ENCODE measurements at regions not wholly inside any gene's neighbourhood (a gene's known extent, or its start where the extent isn't known, plus 50 kb on each side); places are given as distances from the start of the nearest gene placed in this dataset.
A peak's percentile ranks its signal among the peaks of the same experiment; 100 is the strongest.

- no peak for DNase-seq
Observed at GRCh38 chr3:8204853-8205650, 296.6 kb upstream of the LMCD1 start.

- DNase-seq = no peak
Observed at GRCh38 chr3:8205881-8206280, 295.7 kb upstream of the LMCD1 start.

DNA sequence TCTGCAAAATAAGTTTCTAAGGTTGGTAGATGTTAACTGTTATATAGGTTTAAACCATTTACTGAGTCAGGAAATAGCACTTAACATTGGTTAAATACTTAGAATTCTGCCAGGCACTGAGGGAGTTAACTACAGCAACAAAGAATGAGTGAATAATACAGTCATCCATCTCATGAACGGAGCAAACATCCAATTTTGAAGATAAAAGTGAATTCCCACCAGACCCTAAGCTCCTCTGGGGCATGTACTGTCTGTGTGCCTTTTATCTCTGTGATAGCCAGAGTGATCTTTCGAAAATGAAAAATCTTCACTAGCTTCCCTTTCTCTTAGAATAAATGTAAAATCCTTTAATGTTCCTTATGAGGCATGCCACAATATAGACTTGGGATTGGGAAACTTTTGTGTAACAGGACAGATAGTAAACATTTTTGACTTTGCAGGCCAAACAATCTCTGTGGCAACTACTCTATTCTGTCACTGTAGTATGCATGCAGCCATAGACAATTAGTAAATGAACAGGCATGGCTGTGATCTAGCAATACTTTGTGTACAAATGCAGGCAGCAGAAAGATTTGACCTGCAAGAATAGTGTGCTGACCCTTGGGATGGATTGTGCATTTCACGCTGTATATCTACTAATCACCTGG, 294.5 kb upstream of the LMCD1 start:
- DNase-seq = no peak

DNA sequence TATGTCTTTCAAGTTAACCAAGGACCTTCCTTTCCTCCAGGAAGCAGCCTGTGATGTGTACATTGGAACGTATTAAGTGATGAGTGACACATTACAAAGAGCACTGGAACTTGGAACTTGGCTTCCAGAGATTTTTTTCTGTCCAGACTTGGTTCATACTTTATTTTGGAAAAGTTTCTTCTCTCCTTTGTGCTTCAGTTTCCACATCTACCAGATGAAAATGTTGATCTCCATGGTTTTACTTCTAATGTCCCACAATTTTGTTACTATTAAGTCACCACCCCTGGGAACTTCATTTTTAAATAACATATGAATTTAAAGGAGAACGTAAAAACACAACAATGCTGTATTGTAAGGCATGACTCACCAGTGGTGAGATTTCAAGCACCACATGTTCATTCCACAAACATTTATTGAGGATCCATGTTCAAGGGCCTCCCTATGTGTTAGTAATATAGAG, 290.7 kb upstream of the LMCD1 start:
- DNase-seq = no peak

DNA sequence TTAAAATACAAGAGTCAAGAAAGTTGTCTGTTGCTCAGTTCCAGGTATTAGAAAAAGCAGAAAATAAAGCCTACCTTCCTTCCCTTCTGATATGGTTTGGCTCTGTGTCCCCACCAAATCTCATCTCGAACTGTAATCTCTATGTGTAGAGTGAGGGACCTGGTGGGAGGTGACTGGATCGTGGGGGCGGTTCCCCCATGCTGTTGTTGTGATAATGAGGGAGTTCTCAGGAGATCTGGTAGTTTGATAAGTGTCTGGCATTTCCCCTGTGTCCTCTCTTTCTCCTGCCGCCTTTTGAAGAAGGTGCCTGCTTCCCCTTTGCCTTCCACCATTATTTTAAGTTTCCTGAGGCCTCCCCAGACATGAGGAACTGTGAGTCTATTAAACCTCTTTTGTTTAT, 288.8 kb upstream of the LMCD1 start:
- DNase-seq = no peak

DNA sequence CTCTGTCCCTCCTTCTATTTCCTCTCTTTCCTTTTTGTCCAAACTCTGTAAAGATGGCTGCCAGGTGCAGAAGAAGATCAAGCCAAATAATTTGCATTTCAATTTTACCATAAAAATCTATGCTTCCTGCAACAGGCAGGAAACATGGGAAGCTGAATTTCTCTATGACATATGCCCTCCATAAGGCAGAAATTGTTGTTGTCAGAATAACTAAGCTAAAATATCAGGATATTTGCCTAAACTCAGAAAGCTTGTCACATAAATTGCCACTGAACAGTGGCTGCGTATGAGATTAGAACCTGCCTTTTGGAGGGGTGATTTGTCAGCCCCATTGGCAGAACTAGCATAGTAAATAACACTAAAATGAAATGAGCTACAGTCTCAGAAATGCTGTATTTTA, 288.3 kb upstream of the LMCD1 start:
- DNase-seq = no peak

- no peak for DNase-seq
Observed at GRCh38 chr3:8215821-8216220, 285.8 kb upstream of the LMCD1 start.

GRCh38 chr3:8218353-8218940, 283.2 kb upstream of the LMCD1 start:
- no peak for DNase-seq

- no peak for DNase-seq
Observed at GRCh38 chr3:8220291-8220690, 281.3 kb upstream of the LMCD1 start.

DNA sequence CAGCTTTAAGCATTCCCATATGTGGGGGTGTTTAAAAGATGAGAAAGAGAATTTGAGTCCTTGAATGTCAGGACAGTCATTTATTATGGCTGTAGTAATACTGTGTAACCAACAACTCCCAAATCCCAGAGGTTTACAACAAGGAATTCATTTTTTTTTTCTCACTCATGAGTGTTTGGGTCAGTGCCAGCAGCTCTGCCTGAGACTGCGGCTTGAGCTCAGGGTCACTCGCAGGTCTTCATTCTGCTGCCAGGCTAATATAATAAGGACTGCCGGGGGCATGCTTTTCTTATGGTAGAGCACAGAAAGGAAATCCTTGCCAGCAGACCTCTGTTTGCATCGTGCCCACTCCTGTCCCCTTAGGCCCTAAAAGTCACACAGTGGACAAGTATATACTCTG, 277.9 kb upstream of the LMCD1 start:
- no peak for DNase-seq

GRCh38 chr3:8224941-8225340, 276.7 kb upstream of the LMCD1 start:
- no peak for DNase-seq

DNA sequence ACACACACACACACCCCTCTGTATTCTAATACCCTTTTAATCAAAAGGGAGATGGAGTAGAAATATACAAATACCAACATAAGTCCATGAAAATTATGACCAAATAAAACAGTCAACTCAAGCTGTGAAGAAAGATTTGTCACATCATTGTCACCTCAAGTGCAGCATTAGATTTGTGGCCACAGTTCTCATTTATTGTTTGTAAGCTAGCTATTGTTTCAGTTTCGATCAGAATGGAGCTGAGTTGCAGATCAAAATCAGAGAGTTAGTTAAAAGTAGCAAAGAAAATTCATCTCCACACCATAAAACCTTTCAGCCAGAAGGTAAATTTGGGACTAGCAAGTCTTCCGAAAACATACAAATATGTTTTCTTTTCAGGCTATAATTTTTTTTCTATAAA, 267.7 kb upstream of the LMCD1 start:
- no peak for DNase-seq

- DNase-seq = no peak
Observed at GRCh38 chr3:8236264-8236663, 265.4 kb upstream of the LMCD1 start.

DNA sequence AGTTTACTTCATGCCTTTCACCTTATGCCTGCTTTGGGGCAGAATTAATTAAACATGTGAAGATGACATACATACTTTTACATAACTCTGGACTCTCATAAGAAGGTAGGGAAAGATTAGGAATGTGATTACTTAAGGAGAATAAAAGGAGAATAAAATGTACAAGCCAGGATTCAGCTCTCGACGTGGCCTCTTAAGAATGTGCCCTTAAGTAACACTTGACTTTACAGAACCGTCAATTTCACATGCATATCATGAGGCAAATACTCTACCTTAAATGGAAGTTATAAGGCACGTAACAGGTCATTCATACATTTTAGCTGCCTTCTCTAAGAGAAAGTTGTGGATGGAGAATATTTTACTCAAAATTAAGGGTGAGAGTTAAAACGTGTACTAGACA, 263.7 kb upstream of the LMCD1 start:
- DNase-seq = no peak

- DNase-seq = no peak
Observed at GRCh38 chr3:8238432-8238831, 263.2 kb upstream of the LMCD1 start.

- DNase-seq = no peak
Observed at GRCh38 chr3:8239095-8239494, 262.5 kb upstream of the LMCD1 start.

DNA sequence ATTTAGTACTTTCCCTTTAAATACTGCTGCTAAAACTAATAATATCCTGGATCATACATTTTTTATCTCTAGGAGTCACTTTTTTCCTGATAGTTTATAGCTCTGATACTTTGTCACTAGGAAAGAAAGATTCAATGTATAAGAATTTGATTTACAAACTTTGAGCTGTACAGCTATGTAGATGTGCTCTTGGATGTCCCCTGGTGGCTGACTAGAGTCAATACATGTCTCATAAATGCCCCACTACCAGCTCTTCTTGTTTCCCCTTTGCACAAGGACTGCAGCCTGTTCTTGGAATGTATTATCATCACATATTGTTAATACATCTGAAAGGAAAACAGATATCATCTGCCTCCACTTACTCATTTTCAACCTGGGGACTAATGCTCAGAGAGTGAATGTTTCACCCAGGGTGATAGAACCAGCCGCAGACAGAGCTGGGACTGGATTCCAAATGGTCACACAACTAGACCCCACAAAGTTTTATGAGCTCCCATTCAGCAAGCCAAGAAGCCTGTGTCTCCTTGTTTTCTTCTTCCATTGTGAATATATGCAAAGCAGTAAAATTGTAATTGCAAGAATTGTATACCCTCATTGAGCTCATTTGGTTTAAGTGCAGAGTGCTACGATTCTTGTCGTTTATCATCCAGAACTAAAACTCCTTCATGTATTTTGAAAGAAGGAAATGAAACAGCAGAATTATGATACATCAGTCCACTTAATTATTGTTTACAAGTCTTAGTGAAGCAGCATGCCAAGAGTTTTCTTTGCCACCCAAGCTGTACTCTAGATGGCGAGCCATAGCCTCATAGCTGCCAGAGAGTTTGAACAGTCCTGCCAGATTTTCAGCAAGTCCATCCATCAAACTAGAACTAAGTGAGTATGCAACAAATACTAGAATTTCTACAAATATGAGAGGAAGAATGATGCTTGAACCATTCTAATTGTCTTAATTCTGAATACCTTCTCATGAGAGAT, 261.6 kb upstream of the LMCD1 start:
- peak in 3 of 6 experiments; percentile 2 to 14 (median 5) for DNase-seq

DNA sequence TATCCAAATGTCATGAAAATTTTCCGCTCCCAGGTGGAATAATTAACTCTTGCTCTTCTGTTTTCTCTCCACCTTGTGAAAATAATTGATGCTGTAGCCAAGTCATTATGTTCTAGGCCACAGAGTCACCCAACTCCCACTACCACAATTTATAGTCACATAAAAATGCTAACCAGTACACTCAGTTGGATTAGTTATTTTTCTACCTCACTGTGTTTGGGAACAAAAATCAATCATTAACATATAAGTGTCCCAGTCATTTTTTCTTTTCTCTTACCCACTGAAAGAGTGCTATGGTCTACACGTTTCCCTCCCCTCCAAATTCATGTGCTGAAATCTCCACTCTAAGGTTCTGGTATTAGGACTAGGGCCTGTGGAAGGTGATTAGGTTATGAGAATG, 255.6 kb upstream of the LMCD1 start:
- no peak for DNase-seq

GRCh38 chr3:8253201-8253600, 248.4 kb upstream of the LMCD1 start:
- no peak for DNase-seq

- no peak for DNase-seq
Observed at GRCh38 chr3:8254489-8254888, 247.1 kb upstream of the LMCD1 start.

DNA sequence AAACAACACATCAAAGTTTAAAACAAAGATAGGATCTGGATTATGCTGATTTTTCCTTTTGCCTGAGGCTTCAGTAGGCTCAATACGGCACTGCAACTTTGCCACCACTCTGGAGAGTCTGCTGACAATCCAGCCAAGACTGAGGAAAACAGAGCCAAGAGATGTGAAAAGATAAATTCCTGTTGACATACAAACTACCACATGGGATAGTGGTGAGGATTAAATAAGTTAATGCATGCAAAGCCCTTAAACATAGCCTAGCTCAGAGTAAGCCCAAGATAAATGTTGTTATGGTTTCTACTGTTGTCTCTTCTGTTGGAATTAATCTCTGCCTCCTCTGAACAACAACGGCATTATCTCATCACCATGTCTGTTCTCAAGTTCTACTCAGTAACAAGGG, 245.9 kb upstream of the LMCD1 start:
- DNase-seq = no peak

- DNase-seq = no peak
Observed at GRCh38 chr3:8256441-8257071, 245.1 kb upstream of the LMCD1 start.

- DNase-seq = no peak
Observed at GRCh38 chr3:8261018-8261417, 240.6 kb upstream of the LMCD1 start.

Data from stimulated activated naive CD4-positive, alpha-beta T cell (primary cell).